Heart left ventricle (tissue), 16 donors: ENCODE measurements at regions not wholly inside any gene's neighbourhood (a gene's known extent, or its start where the extent isn't known, plus 50 kb on each side); places are given as distances from the start of the nearest gene placed in this dataset.

Source experiments
- ATAC-seq, 4 donors: fragments of 200-7000 bp; cut with Tn5 transposase; one replicate each; pipeline ENCODE4 v1.9.1; 2020 to 2022; ENCODE audit warnings: moderate library complexity in 4 of 4, mild to moderate bottlenecking in 3 of 4, moderate number of reproducible peaks in 1 of 4
- DNase-seq, 5 donors: peaks; one replicate each; pipeline ENCODE4 v3.0.0-alpha.2; 2020
- H3K27ac ChIP-seq, 12 donors: fragments of 200-600 bp; sonication (generic) in 4 of 12; one replicate each; pipeline versions ENCODE4 v1.5.0 to v1.8.0; 2016 to 2022; ENCODE audit warnings: mild to moderate bottlenecking in 2 of 12
- H3K27me3 ChIP-seq, 9 donors: fragments of 200-600 bp; sonication (generic) in 2 of 9; one replicate each; pipeline versions ENCODE4 v1.5.1 to v1.8.0; 2016 to 2022; ENCODE audit warnings: mild to moderate bottlenecking in 3 of 9
- H3K36me3 ChIP-seq, 9 donors: fragments of 200-600 bp; sonication (generic) in 2 of 9; one replicate each; pipeline versions ENCODE4 v1.5.0 to v1.8.0; 2018 to 2022; ENCODE audit warnings: mild to moderate bottlenecking in 2 of 9
- H3K4me1 ChIP-seq, 12 donors: fragments of 200-600 bp; sonication (generic) in 4 of 12; one replicate each; pipeline versions ENCODE4 v1.5.0 to v1.8.0; 2016 to 2022; ENCODE audit warnings: mild to moderate bottlenecking in 3 of 12
- H3K4me3 ChIP-seq, 12 donors: fragments of 200-600 bp; sonication (generic) in 4 of 12; one replicate each; pipeline versions ENCODE4 v1.5.0 to v1.8.0; 2017 to 2022; ENCODE audit warnings: mild to moderate bottlenecking in 9 of 12, moderate library complexity in 4 of 12
- H3K9me3 ChIP-seq, 12 donors: fragments of 200-600 bp; sonication (generic) in 4 of 12; one replicate each; pipeline versions ENCODE4 v1.5.0 to v1.8.0; 2016 to 2022; ENCODE audit warnings: mild to moderate bottlenecking in 1 of 12
- POLR2A ChIP-seq, 2 donors: fragments of 450-650 bp; IDR thresholded peaks; one replicate each; pipeline ENCODE4 v1.6.1; 2017; ENCODE audit warnings: antibody characterized with exemption in 2 of 2, mild to moderate bottlenecking in 2 of 2, moderate library complexity in 2 of 2
- WGBS, 4 donors: extraction: QIAGEN DNeasy Blood & Tissue Kit in 2 of 4; methylation state at CpG; one replicate each; pipeline versions ENCODE4 v1.1.5 to v1.1.7; 2013 to 2018; 5-methylcytosine and 5-hydroxymethylcytosine counted together
- intact Hi-C, 10 donors: fragments of 100-400 bp; cut with DNase I; formaldehyde crosslinking; loops; one replicate each; pipeline versions ENCODE4 v1.11.1 to v1.14.2; 2022
- TF ChIP-seq, protein P1 (sequence below), 12 donors: fragments of 200-600 bp; sonication (generic) in 4 of 12; IDR thresholded peaks; one replicate each; pipeline versions ENCODE4 v1.5.0 to v1.8.0; 2018 to 2022; ENCODE audit warnings: antibody characterized with exemption in 12 of 12, mild to moderate bottlenecking in 5 of 12
- donor health status: ischemic (EF 13 %, LVEDD 7.1; RV severe dilation, severe dysfunction).
- donor health status: healthy with polysubstance abuse.
- donor health status: DM: no; HTN: yes; CAD: no.
- donor health status: DM: no; HTN: no; CAD: no.
- donor health status: ischemic (EF 25% LVEDD 6.9; RV normal size, moderate dysfunction).
- donor health status: ischemic (EF 25% LVEDD 5.7; RV mildly dilated, moderate dysfunction).
- donor health status: healthy.
- donor health status: DM: yes; HTN: yes; CAD: no.
- donor health status: ischemic (EF 35%, LVEDD 5.7; RV mildly dilated, moderate dysfunction).
- donor health status: nonischemic (EF 11% LVEDD 7.7; RV severe dilation, severe dysfunction).
- donor health status: DM: yes; HTN: yes; CAD: no.
- donor health status: PGD.
- donor health status: ischemic (EF 29% LVEDD 5.4; RV normal size, mild dysfunction).
- donor health status: nonischemic (EF 23%, LVEDD 6.1; RV moderate dilation, normal function).

DNA sequence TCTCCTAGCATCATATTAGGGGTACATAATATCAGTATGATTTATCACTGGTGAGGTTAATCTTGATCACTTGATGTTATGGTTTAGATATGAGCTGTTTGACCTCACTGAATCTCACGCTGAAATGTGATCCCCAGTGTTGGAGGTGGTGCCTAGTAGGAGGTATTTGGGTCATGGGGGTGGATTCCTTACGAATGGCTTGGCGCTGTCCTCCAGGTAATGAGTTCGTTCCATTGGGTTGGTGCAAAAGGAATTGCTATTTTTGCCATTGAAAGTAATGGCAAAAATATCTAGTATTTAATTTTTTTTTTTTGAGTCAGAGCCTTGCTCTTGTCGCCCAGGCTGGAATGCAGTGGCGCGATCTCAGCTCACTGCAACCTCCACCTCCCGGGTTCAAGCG lies 326.3 kb downstream of the AASDHPPT start:
- H3K4me1 ChIP-seq = no peaks in the 10 kb centered on the region
- H3K27me3 ChIP-seq = no peaks in the 10 kb centered on the region
- H3K27ac ChIP-seq = no peak overlapping the region
- no peak for DNase-seq
- ATAC-seq = no peak
- H3K4me3 ChIP-seq = no peak overlapping the region
- H3K9me3 ChIP-seq = no peaks in the 10 kb centered on the region
- intact Hi-C loops = no loop called here
- H3K36me3 ChIP-seq = no peaks in the 10 kb centered on the region
- 92 to 94% (median 93%) methylated on average over 9 of the region's 9 CpGs for WGBS, 4 donors
- TF ChIP-seq, protein P1, sequence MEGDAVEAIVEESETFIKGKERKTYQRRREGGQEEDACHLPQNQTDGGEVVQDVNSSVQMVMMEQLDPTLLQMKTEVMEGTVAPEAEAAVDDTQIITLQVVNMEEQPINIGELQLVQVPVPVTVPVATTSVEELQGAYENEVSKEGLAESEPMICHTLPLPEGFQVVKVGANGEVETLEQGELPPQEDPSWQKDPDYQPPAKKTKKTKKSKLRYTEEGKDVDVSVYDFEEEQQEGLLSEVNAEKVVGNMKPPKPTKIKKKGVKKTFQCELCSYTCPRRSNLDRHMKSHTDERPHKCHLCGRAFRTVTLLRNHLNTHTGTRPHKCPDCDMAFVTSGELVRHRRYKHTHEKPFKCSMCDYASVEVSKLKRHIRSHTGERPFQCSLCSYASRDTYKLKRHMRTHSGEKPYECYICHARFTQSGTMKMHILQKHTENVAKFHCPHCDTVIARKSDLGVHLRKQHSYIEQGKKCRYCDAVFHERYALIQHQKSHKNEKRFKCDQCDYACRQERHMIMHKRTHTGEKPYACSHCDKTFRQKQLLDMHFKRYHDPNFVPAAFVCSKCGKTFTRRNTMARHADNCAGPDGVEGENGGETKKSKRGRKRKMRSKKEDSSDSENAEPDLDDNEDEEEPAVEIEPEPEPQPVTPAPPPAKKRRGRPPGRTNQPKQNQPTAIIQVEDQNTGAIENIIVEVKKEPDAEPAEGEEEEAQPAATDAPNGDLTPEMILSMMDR (IDR thresholded peaks at IDR 0.05) = no peak
- TF ChIP-seq POLR2A (IDR thresholded peaks at IDR 0.05) = no peak

GRCh38 chr11:106409222-106409621 lies 331.8 kb downstream of the AASDHPPT start:
- intact Hi-C loops = no loop called here
- Histone ChIP-seq H3K9me3 (no peaks in the 10 kb centered on the region), H3K27ac (no peak overlapping the region), H3K36me3 (no peaks in the 10 kb centered on the region), H3K4me3 (no peak overlapping the region), H3K27me3 (no peaks in the 10 kb centered on the region), H3K4me1 (no peaks in the 10 kb centered on the region)
- DNase-seq = no peak
- TF ChIP-seq, protein P1 (IDR thresholded peaks at IDR 0.05) = no peak
- TF ChIP-seq POLR2A (IDR thresholded peaks at IDR 0.05) = no peak
- no peak for ATAC-seq

DNA sequence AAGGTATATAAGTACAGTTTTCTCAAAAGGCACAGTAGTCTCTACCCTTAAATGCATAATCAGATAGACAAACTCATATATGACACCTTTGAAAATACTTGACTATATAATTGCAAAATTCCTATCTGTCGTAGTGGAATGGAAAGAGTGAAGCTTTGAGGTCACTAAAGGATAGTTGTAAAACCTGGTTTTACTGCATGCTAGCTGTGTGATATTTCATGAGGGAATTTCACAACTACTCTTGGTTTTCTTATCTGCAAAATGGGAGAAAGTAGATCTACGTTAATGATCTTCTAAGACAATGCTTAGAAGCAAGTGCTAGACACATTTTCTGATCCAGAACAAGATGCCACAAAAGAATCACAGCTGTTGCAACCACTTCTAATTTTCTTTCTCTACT lies 332.2 kb downstream of the AASDHPPT start:
- Histone ChIP-seq H3K9me3 (no peaks in the 10 kb centered on the region), H3K27ac (no peak overlapping the region), H3K27me3 (no peaks in the 10 kb centered on the region), H3K36me3 (no peaks in the 10 kb centered on the region), H3K4me1 (no peaks in the 10 kb centered on the region), H3K4me3 (no peak overlapping the region)
- intact Hi-C loops = no loop called here
- ATAC-seq (no peak), DNase-seq (no peak)
- WGBS, 4 donors = 71 to 77% (median 74%) methylated on average over 2 of the region's 2 CpGs
- TF ChIP-seq, protein P1 (IDR thresholded peaks at IDR 0.05) = no peak
- no peak for TF ChIP-seq POLR2A (IDR thresholded peaks at IDR 0.05)

DNA sequence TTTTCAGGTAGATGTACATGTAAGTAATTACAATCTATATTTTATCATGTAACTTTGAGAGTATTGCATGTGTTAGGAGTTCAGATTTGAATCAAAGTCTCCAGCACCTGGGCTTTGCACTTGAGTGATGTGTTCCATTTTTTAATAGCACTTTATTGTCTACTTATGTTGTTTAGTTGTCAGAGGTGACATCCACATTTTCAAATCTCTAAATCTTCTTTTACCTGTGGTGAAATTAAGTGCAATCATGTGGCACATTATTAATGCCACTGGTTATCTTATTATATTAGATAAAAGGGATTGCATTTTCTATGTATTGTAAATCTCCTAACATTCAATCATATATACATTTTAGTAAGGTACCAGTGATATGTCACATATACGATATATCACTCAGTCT lies 333.4 kb downstream of the AASDHPPT start:
- no peaks in the 10 kb centered on the region for H3K27me3 ChIP-seq
- no peak overlapping the region for H3K27ac ChIP-seq
- no peaks in the 10 kb centered on the region for H3K4me1 ChIP-seq
- intact Hi-C loops = no loop called here
- H3K9me3 ChIP-seq = no peaks in the 10 kb centered on the region
- 81 to 91% (median 89%) methylated on average over 1 of the region's 1 CpG for WGBS, 4 donors
- H3K4me3 ChIP-seq = no peak overlapping the region
- no peaks in the 10 kb centered on the region for H3K36me3 ChIP-seq
- TF ChIP-seq, protein P1 (IDR thresholded peaks at IDR 0.05) = no peak
- TF ChIP-seq POLR2A (IDR thresholded peaks at IDR 0.05) = no peak
- DNase-seq = no peak
- no peak for ATAC-seq
